Loucy (cell line): ENCODE measurements at regions not wholly inside any gene's neighbourhood (a gene's known extent, or its start where the extent isn't known, plus 50 kb on each side); places are given as distances from the start of the nearest gene placed in this dataset.

Source experiments
- H2AFZ ChIP-seq: fragments of 200-600 bp; sonication (generic); 2 replicates; pipeline ENCODE4 v1.6.0; 2016; ENCODE audit warnings: antibody characterized with exemption, mild to moderate bottlenecking, low read length, moderate library complexity
- H3F3A ChIP-seq: fragments of 200-600 bp; 2 replicates; pipeline ENCODE4 v1.6.0; 2016; ENCODE audit warnings: antibody characterized with exemption, low read depth, mild to moderate bottlenecking
- H3K27me3 ChIP-seq: fragments of 200-600 bp; sonication (generic); 2 replicates; pipeline ENCODE4 v1.6.1; 2014; ENCODE audit warnings: low read length, mild to moderate bottlenecking; ENCODE audit not compliant: insufficient read depth, poor library complexity, severe bottlenecking
- H3K36me3 ChIP-seq: fragments of 200-600 bp; sonication (generic); 2 replicates; pipeline ENCODE4 v1.6.1; 2016; ENCODE audit warnings: low read length; ENCODE audit not compliant: insufficient read depth
- H3K4me1 ChIP-seq: fragments of 200-600 bp; sonication (generic); 2 replicates; pipeline ENCODE4 v1.5.1; 2014; ENCODE audit warnings: low read length, mild to moderate bottlenecking; ENCODE audit not compliant: insufficient read depth, poor library complexity, severe bottlenecking
- H3K4me2 ChIP-seq: fragments of 200-600 bp; sonication (generic); 2 replicates; pipeline ENCODE4 v1.6.0; 2014; ENCODE audit warnings: antibody characterized with exemption, low read length, low read depth, mild to moderate bottlenecking; ENCODE audit not compliant: poor library complexity, severe bottlenecking
- H3K4me3 ChIP-seq: fragments of 200-600 bp; sonication (generic); 2 replicates; pipeline ENCODE4 v1.5.1; 2014; ENCODE audit warnings: low read length, mild to moderate bottlenecking, mixed read lengths; ENCODE audit not compliant: poor library complexity, severe bottlenecking
- H3K79me2 ChIP-seq: fragments of 200-600 bp; sonication (generic); 2 replicates; pipeline ENCODE4 v1.6.1; 2014; ENCODE audit warnings: low read length; ENCODE audit not compliant: insufficient read depth
- H3K9ac ChIP-seq: fragments of 200-600 bp; sonication (generic); 2 replicates; pipeline ENCODE4 v1.6.0; 2014; ENCODE audit warnings: mild to moderate bottlenecking, low read depth, low read length, moderate library complexity; ENCODE audit not compliant: poor library complexity, severe bottlenecking
- H3K9me2 ChIP-seq: fragments of 200-600 bp; sonication (generic); replicated peaks from 2 replicates; pipeline ENCODE4 v1.6.1; 2016; ENCODE audit warnings: low read depth, low read length, mixed read lengths
- H3K9me3 ChIP-seq: fragments of 200-600 bp; sonication (generic); 2 replicates; pipeline ENCODE4 v1.6.1; 2014; ENCODE audit warnings: mild to moderate bottlenecking, antibody characterized with exemption, low read length, low read depth; ENCODE audit not compliant: insufficient read depth
- H4K20me1 ChIP-seq: fragments of 200-600 bp; sonication (generic); 2 replicates; pipeline ENCODE4 v1.6.0; 2014; ENCODE audit warnings: antibody characterized with exemption, low read length, mild to moderate bottlenecking; ENCODE audit not compliant: insufficient read depth, poor library complexity, severe bottlenecking
- CTCF ChIP-seq: fragments of 200-600 bp; sonication (generic); conservative IDR thresholded peaks from 2 replicates; pipeline ENCODE4 v1.5.1; 2014; ENCODE audit warnings: mild to moderate bottlenecking, antibody characterized with exemption, low read length
- EZH2phosphoT487 ChIP-seq: fragments of 200-600 bp; IDR thresholded peaks from 2 replicates; pipeline ENCODE4 v1.6.1; 2018; ENCODE audit warnings: antibody characterized with exemption, mild to moderate bottlenecking, moderate library complexity, borderline replicate concordance

- TF ChIP-seq EZH2phosphoT487, result no peak
- TF ChIP-seq CTCF, result no peak
- no peaks in the 10 kb centered on the region for H3K79me2 ChIP-seq
- H3K9me3 ChIP-seq, result no peaks in the 10 kb centered on the region
- H3K4me3 ChIP-seq, result no peak overlapping the region
- H2AFZ ChIP-seq, result no peak overlapping the region
- no peaks in the 10 kb centered on the region for H3K4me1 ChIP-seq
- no peaks in the 10 kb centered on the region for H3F3A ChIP-seq
- H3K27me3 ChIP-seq, result no peaks in the 10 kb centered on the region
- no peaks in the 10 kb centered on the region for H3K36me3 ChIP-seq
- H4K20me1 ChIP-seq, result no peaks in the 10 kb centered on the region
- no peak overlapping the region for H3K4me2 ChIP-seq
- H3K9ac ChIP-seq, result no peak overlapping the region
- no peaks in the 10 kb centered on the region for H3K9me2 ChIP-seq
Observed at GRCh38 chr5:121366515-121366914, 485.2 kb upstream of the FTMT start.

- TF ChIP-seq CTCF, result no peak
- TF ChIP-seq EZH2phosphoT487, result no peak
Observed at GRCh38 chr5:121373371-121373770, 478.3 kb upstream of the FTMT start.

GRCh38 chr5:121377461-121377860 is 474.2 kb upstream of the FTMT start:
- Histone ChIP-seq H3K9me2 (no peaks in the 10 kb centered on the region), H3F3A (no peaks in the 10 kb centered on the region), H4K20me1 (no peaks in the 10 kb centered on the region), H3K9ac (no peak overlapping the region), H3K4me1 (no peaks in the 10 kb centered on the region), H2AFZ (no peak overlapping the region), H3K27me3 (no peaks in the 10 kb centered on the region), H3K36me3 (no peaks in the 10 kb centered on the region), H3K4me2 (no peak overlapping the region), H3K4me3 (no peak overlapping the region), H3K9me3 (no peaks in the 10 kb centered on the region), H3K79me2 (no peaks in the 10 kb centered on the region)
- no peak for TF ChIP-seq CTCF
- TF ChIP-seq EZH2phosphoT487, result no peak

More at GRCh38 chr5:121373371-121373770, 478.3 kb upstream of the FTMT start:
- Histone ChIP-seq H3K4me2 (no peak overlapping the region), H3K4me1 (no peaks in the 10 kb centered on the region), H3K9ac (no peak overlapping the region), H3K9me3 (no peaks in the 10 kb centered on the region), H3K79me2 (no peaks in the 10 kb centered on the region), H3K4me3 (no peak overlapping the region), H3K27me3 (no peaks in the 10 kb centered on the region), H3F3A (no peaks in the 10 kb centered on the region), H2AFZ (no peak overlapping the region), H3K9me2 (no peaks in the 10 kb centered on the region), H4K20me1 (no peaks in the 10 kb centered on the region), H3K36me3 (no peaks in the 10 kb centered on the region)
